Esophagus squamous epithelium (tissue), 4 donors: ENCODE measurements at regions not wholly inside any gene's neighbourhood (a gene's known extent, or its start where the extent isn't known, plus 50 kb on each side); places are given as distances from the start of the nearest gene placed in this dataset.

Experiments used
- POLR2A ChIP-seq, 4 donors: fragments of 450-650 bp; IDR thresholded peaks; one replicate each; pipeline ENCODE4 v1.6.1; 2017; ENCODE audit warnings: antibody characterized with exemption in 4 of 4, mild to moderate bottlenecking in 4 of 4, moderate library complexity in 3 of 4
- TF ChIP-seq, protein P1 (sequence below), 6 experiments: fragments of 450-650 bp in 4 of 6; fragments of 200-600 bp in 2 of 6; sonication (generic) in 2 of 6; IDR thresholded peaks; one replicate each; pipeline ENCODE4 v1.5.1; 2016 to 2019; ENCODE audit warnings: antibody characterized with exemption in 6 of 6, mild to moderate bottlenecking in 4 of 6, moderate library complexity in 4 of 6

DNA sequence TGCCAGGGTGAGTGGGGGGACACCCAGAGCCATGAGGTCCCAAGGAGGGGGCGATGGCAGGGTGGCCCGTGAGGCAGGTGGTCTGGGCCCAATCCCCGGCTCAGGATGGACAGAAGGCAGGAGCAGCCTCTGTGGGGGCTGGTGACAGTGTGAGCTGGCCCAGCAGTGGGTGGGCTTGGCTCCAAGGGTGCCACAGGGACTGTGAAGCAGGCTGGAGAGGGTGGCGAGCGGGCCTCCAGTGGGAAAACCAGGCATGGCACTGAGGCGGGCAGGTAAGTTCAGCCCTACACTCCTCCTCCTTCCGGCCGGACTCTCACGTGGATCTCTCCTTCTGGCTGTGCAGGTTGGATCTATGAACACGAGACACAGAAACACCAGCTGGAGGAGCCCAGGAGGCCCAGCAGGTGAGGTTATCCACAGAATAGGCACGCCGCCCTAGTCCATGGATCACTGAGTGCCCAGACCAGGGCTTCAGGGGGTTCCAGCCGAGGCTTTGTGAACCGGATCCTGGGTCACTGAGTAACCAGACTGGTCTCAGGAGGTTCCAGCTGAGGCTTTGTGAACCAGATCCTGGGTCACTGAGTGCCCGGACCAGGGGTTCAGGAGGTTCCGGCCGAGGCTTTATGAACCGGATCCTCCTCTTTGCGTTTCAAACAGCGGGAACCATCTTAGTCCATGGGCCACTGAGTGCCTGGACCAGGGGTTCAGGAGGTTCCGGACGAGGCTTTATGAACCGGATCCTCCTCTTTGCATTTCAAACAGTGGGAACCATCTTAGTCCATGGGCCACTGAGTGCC lies 76.4 kb upstream of the BHLHE23 start:
- no peak for TF ChIP-seq POLR2A (IDR thresholded peaks at IDR 0.05)
- TF ChIP-seq, protein P1, sequence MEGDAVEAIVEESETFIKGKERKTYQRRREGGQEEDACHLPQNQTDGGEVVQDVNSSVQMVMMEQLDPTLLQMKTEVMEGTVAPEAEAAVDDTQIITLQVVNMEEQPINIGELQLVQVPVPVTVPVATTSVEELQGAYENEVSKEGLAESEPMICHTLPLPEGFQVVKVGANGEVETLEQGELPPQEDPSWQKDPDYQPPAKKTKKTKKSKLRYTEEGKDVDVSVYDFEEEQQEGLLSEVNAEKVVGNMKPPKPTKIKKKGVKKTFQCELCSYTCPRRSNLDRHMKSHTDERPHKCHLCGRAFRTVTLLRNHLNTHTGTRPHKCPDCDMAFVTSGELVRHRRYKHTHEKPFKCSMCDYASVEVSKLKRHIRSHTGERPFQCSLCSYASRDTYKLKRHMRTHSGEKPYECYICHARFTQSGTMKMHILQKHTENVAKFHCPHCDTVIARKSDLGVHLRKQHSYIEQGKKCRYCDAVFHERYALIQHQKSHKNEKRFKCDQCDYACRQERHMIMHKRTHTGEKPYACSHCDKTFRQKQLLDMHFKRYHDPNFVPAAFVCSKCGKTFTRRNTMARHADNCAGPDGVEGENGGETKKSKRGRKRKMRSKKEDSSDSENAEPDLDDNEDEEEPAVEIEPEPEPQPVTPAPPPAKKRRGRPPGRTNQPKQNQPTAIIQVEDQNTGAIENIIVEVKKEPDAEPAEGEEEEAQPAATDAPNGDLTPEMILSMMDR (IDR thresholded peaks at IDR 0.05), result no peak
